ENCODE measurements at regions not wholly inside any gene's neighbourhood (a gene's known extent, or its start where the extent isn't known, plus 50 kb on each side); places are given as distances from the start of the nearest gene placed in this dataset.

DNA sequence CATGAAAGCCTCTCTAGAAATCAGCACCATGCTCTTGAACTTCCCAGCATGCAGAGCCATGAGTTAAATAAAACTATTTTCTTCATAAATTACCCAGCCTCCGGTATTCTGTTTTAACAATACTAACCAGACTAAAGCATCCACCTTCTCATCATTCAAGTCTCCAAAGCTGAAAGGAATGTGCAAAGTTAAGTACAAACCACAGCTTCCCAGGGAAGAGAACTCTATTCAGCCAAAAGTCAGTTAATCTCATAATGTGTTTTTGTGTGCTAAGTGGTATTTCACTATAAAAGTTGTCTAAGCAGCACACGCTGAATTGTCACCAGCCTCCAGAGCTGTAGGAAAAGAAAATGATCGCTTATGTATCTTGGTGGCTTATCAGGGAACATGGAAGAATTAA lies 135.5 kb upstream of the KCNH8 start (continued):
- no peak for TF ChIP-seq SP1 (IDR thresholded peaks at IDR 0.05)
- TF ChIP-seq, protein P1, sequence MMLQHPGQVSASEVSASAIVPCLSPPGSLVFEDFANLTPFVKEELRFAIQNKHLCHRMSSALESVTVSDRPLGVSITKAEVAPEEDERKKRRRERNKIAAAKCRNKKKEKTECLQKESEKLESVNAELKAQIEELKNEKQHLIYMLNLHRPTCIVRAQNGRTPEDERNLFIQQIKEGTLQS (IDR thresholded peaks at IDR 0.05), result no peak
- no peak for TF ChIP-seq RXRA (IDR thresholded peaks at IDR 0.05)
- no peak for TF ChIP-seq YY1 (IDR thresholded peaks at IDR 0.05)

DNA sequence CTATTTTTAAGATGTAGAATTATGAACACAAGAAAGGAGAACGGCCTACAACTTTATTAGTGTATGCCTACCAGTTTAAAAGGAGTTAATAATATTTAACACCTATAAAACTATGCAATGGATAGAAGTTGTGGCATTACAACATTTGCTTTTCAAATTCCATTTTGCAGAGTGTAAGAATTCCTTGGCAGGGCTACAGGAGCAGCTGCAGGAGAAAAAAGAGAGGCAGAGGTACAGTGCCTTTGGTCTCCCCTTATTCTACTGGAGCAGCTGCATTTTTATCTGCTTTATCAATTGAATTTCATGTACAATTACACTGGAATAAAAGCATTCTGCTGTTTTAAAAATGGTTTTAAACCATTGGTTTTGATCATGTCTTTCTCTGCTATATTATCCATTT lies 145.7 kb upstream of the KCNH8 start:
- H3K36me3 ChIP-seq (ENCODE audit: control insufficient read depth in 4 of 4, insufficient read depth in 3 of 4, low read depth in 1 of 4, low read length in 3 of 4), result peaks cover 0 to 1% (median 0%) of the 10 kb centered on the region in 4 donors
- no peaks in the 10 kb centered on the region for H3K9me3 ChIP-seq (ENCODE audit: control insufficient read depth in 4 of 4, low read length in 3 of 4)
- DNase-seq (ENCODE audit: low spot score), result no peak
- WGBS, result 49% methylated on average over 1 of the region's 1 CpG
- no peak overlapping the region for H3K9ac ChIP-seq (ENCODE audit: low read depth in 1 of 2, low read length in 2 of 2)
- no peak overlapping the region for H3K4me3 ChIP-seq (ENCODE audit: low read depth in 1 of 3, low read length in 3 of 3)
- TF ChIP-seq RAD21 (IDR thresholded peaks at IDR 0.05), result no peak
- TF ChIP-seq, protein P2, sequence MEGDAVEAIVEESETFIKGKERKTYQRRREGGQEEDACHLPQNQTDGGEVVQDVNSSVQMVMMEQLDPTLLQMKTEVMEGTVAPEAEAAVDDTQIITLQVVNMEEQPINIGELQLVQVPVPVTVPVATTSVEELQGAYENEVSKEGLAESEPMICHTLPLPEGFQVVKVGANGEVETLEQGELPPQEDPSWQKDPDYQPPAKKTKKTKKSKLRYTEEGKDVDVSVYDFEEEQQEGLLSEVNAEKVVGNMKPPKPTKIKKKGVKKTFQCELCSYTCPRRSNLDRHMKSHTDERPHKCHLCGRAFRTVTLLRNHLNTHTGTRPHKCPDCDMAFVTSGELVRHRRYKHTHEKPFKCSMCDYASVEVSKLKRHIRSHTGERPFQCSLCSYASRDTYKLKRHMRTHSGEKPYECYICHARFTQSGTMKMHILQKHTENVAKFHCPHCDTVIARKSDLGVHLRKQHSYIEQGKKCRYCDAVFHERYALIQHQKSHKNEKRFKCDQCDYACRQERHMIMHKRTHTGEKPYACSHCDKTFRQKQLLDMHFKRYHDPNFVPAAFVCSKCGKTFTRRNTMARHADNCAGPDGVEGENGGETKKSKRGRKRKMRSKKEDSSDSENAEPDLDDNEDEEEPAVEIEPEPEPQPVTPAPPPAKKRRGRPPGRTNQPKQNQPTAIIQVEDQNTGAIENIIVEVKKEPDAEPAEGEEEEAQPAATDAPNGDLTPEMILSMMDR (IDR thresholded peaks at IDR 0.05; ENCODE audit: low read depth, low read length, missing input control), result no peak
- no peak for TF ChIP-seq NR2F2 (IDR thresholded peaks at IDR 0.05)
- TF ChIP-seq, protein P3, sequence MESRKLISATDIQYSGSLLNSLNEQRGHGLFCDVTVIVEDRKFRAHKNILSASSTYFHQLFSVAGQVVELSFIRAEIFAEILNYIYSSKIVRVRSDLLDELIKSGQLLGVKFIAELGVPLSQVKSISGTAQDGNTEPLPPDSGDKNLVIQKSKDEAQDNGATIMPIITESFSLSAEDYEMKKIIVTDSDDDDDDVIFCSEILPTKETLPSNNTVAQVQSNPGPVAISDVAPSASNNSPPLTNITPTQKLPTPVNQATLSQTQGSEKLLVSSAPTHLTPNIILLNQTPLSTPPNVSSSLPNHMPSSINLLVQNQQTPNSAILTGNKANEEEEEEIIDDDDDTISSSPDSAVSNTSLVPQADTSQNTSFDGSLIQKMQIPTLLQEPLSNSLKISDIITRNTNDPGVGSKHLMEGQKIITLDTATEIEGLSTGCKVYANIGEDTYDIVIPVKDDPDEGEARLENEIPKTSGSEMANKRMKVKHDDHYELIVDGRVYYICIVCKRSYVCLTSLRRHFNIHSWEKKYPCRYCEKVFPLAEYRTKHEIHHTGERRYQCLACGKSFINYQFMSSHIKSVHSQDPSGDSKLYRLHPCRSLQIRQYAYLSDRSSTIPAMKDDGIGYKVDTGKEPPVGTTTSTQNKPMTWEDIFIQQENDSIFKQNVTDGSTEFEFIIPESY (IDR thresholded peaks at IDR 0.05), result no peak
- no peak for TF ChIP-seq FOXA2 (IDR thresholded peaks at IDR 0.05)
- TF ChIP-seq GABPA (IDR thresholded peaks at IDR 0.05 in 1 of 2, conservative IDR thresholded peaks at IDR 0.05 in 1 of 2), result no peak
- H3K4me1 ChIP-seq (ENCODE audit: control insufficient read depth in 4 of 4, insufficient read depth in 4 of 4, low read length in 3 of 4), result no peaks in the 10 kb centered on the region
- H3K27ac ChIP-seq (ENCODE audit: low read depth in 1 of 2, low read length in 2 of 2), result no peak overlapping the region
- H3K27me3 ChIP-seq (ENCODE audit: control insufficient read depth in 4 of 4, insufficient read depth in 4 of 4, low read length in 3 of 4), result no peaks in the 10 kb centered on the region

DNA sequence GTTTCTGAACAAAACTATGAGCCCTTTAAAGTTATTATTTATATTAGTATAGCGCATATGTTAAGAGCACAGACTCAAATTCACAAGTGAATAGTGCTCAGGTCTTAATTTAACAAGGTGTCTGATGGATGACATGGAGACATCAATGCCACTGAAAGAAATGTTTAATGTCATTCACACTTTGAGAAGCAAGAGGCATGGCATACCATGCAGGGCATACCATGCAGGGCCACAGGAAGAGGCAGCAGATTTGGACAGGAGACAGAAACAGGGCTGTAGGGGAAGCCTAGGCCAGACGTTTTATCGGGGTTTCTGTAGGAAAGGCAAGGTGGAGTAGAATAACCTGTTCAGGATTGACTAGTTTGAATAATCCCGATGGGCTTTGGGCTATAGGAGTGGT lies 150.2 kb upstream of the KCNH8 start:
- no peak overlapping the region for H3K27ac ChIP-seq (ENCODE audit: low read depth in 1 of 2, low read length in 2 of 2)
- DNase-seq (ENCODE audit: low spot score), result no peak
- H3K4me3 ChIP-seq (ENCODE audit: low read depth in 1 of 3, low read length in 3 of 3), result no peak overlapping the region
- no peaks in the 10 kb centered on the region for H3K9me3 ChIP-seq (ENCODE audit: control insufficient read depth in 4 of 4, low read length in 3 of 4)
- H3K9ac ChIP-seq (ENCODE audit: low read depth in 1 of 2, low read length in 2 of 2), result no peak overlapping the region
- 76% methylated on average over 4 of the region's 4 CpGs for WGBS
- TF ChIP-seq FOXA1 (IDR thresholded peaks at IDR 0.05) (no peak), RAD21 (IDR thresholded peaks at IDR 0.05) (no peak), NR2F2 (IDR thresholded peaks at IDR 0.05) (no peak), YY1 (IDR thresholded peaks at IDR 0.05) (no peak), HNF4G (IDR thresholded peaks at IDR 0.05) (no peak)
- TF ChIP-seq, protein P4, sequence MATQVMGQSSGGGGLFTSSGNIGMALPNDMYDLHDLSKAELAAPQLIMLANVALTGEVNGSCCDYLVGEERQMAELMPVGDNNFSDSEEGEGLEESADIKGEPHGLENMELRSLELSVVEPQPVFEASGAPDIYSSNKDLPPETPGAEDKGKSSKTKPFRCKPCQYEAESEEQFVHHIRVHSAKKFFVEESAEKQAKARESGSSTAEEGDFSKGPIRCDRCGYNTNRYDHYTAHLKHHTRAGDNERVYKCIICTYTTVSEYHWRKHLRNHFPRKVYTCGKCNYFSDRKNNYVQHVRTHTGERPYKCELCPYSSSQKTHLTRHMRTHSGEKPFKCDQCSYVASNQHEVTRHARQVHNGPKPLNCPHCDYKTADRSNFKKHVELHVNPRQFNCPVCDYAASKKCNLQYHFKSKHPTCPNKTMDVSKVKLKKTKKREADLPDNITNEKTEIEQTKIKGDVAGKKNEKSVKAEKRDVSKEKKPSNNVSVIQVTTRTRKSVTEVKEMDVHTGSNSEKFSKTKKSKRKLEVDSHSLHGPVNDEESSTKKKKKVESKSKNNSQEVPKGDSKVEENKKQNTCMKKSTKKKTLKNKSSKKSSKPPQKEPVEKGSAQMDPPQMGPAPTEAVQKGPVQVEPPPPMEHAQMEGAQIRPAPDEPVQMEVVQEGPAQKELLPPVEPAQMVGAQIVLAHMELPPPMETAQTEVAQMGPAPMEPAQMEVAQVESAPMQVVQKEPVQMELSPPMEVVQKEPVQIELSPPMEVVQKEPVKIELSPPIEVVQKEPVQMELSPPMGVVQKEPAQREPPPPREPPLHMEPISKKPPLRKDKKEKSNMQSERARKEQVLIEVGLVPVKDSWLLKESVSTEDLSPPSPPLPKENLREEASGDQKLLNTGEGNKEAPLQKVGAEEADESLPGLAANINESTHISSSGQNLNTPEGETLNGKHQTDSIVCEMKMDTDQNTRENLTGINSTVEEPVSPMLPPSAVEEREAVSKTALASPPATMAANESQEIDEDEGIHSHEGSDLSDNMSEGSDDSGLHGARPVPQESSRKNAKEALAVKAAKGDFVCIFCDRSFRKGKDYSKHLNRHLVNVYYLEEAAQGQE (IDR thresholded peaks at IDR 0.05), result no peak
- TF ChIP-seq, protein P5, sequence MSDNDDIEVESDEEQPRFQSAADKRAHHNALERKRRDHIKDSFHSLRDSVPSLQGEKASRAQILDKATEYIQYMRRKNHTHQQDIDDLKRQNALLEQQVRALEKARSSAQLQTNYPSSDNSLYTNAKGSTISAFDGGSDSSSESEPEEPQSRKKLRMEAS (IDR thresholded peaks at IDR 0.05), result no peak
- H3K36me3 ChIP-seq (ENCODE audit: control insufficient read depth in 4 of 4, insufficient read depth in 3 of 4, low read depth in 1 of 4, low read length in 3 of 4), result peaks cover 0 to 1% (median 0%) of the 10 kb centered on the region in 4 donors
- no peaks in the 10 kb centered on the region for H3K27me3 ChIP-seq (ENCODE audit: control insufficient read depth in 4 of 4, insufficient read depth in 4 of 4, low read length in 3 of 4)
- no peaks in the 10 kb centered on the region for H3K4me1 ChIP-seq (ENCODE audit: control insufficient read depth in 4 of 4, insufficient read depth in 4 of 4, low read length in 3 of 4)

Measured in liver (tissue), 8 donors.